Naive thymus-derived CD8-positive, alpha-beta T cell (primary cell): ENCODE measurements at regions not wholly inside any gene's neighbourhood (a gene's known extent, or its start where the extent isn't known, plus 50 kb on each side); places are given as distances from the start of the nearest gene placed in this dataset.

ENCODE experiments used
- ATAC-seq, 2 donors: fragments of 150-1000 bp; cut with Tn5 transposase in 1 of 2; sonication (Bioruptor Pico), chemical (Tn5 transposase) in 1 of 2; 1 replicate in 1 of 2; 2 replicates in 1 of 2; pipeline ENCODE4 v1.10.0; 2021; ENCODE audit warnings: mild to moderate bottlenecking in 2 of 2, moderate library complexity in 2 of 2
- POLR2A ChIA-PET: fragments of 350-600 bp; sonication (Branson Sonifier 250); formaldehyde crosslinking; loops from one replicate; lab custom pipeline; 2021; ENCODE audit warnings: antibody characterized with exemption; lab: Charles Lee
- DNase-seq, 10 donors: peaks; one replicate each; pipeline versions ENCODE4 v3.0.0 to v3.0.0-alpha.2; 2020 to 2022
- H3K27ac Mint-ChIP-seq, 10 donors: one replicate each; pipeline ENCODE4 v1.8.0; 2020 to 2022; ENCODE audit warnings: mild to moderate bottlenecking in 10 of 10, mixed read lengths in 10 of 10, moderate library complexity in 4 of 10, inconsistent platforms in 1 of 10
- H3K27me3 Mint-ChIP-seq, 5 donors: one replicate each; pipeline ENCODE4 v1.8.0; 2021 to 2022; ENCODE audit warnings: mixed read lengths in 5 of 5
- H3K36me3 Mint-ChIP-seq, 3 donors: one replicate each; pipeline ENCODE4 v1.8.0; 2020 to 2022; ENCODE audit warnings: mixed read lengths in 3 of 3, mild to moderate bottlenecking in 2 of 3, inconsistent platforms in 1 of 3
- H3K4me1 Mint-ChIP-seq, 4 donors: one replicate each; pipeline ENCODE4 v1.8.0; 2021 to 2022; ENCODE audit warnings: mixed read lengths in 4 of 4
- H3K4me3 Mint-ChIP-seq, 10 donors: one replicate each; pipeline ENCODE4 v1.8.0; 2020 to 2022; ENCODE audit warnings: mild to moderate bottlenecking in 10 of 10, mixed read lengths in 10 of 10, moderate library complexity in 6 of 10, inconsistent platforms in 1 of 10
- H3K9me3 Mint-ChIP-seq, 9 donors: one replicate each; pipeline ENCODE4 v1.8.0; 2020 to 2022; ENCODE audit warnings: mixed read lengths in 9 of 9, mild to moderate bottlenecking in 3 of 9, inconsistent platforms in 1 of 9, moderate library complexity in 1 of 9

- Mint-ChIP-seq H3K27me3 (no peaks in the 10 kb centered on the region), H3K9me3 (peaks cover 0 to 17% (median 9%) of the 10 kb centered on the region in 9 donors), H3K4me1 (no peaks in the 10 kb centered on the region), H3K4me3 (no peak overlapping the region), H3K36me3 (no peaks in the 10 kb centered on the region), H3K27ac (no peak overlapping the region)
- ATAC-seq: no peak
- DNase-seq: no peak
- POLR2A ChIA-PET: no interaction called here
Observed at GRCh38 chr1:81151206-81151605, 649.5 kb upstream of the ADGRL2 start.

- Mint-ChIP-seq H3K27me3 (no peaks in the 10 kb centered on the region), H3K36me3 (no peaks in the 10 kb centered on the region), H3K27ac (no peak overlapping the region), H3K9me3 (peaks cover 0 to 17% (median 9%) of the 10 kb centered on the region in 9 donors), H3K4me1 (no peaks in the 10 kb centered on the region), H3K4me3 (no peak overlapping the region)
- DNase-seq (no peak), ATAC-seq (no peak)
- POLR2A ChIA-PET: interaction anchor here (0.6 kb wide), 1 partner anchor 31 kb away, joined by 4 read pairs; no protein-coding TSS in a partner anchor
Observed at GRCh38 chr1:81149649-81150325, 650.9 kb upstream of the ADGRL2 start.

GRCh38 chr1:81144240-81144825, 656.4 kb upstream of the ADGRL2 start:
- ATAC-seq: no peak
- Mint-ChIP-seq H3K9me3 (peaks cover 0 to 22% (median 4%) of the 10 kb centered on the region in 9 donors), H3K4me3 (no peak overlapping the region), H3K36me3 (no peaks in the 10 kb centered on the region), H3K27me3 (no peaks in the 10 kb centered on the region), H3K4me1 (no peaks in the 10 kb centered on the region), H3K27ac (no peak overlapping the region)
- no peak for DNase-seq
- POLR2A ChIA-PET: no interaction called here

GRCh38 chr1:81142099-81142826, 658.5 kb upstream of the ADGRL2 start:
- DNase-seq: no peak
- no peaks in the 10 kb centered on the region for H3K27me3 Mint-ChIP-seq
- no peaks in the 10 kb centered on the region for H3K36me3 Mint-ChIP-seq
- no peak overlapping the region for H3K27ac Mint-ChIP-seq
- H3K9me3 Mint-ChIP-seq: peaks cover 0 to 20% (median 4%) of the 10 kb centered on the region in 9 donors
- H3K4me1 Mint-ChIP-seq: no peaks in the 10 kb centered on the region
- no peak for ATAC-seq
- no peak overlapping the region for H3K4me3 Mint-ChIP-seq
- POLR2A ChIA-PET: no interaction called here

- ATAC-seq: no peak
- Mint-ChIP-seq H3K4me3 (no peak overlapping the region), H3K27me3 (no peaks in the 10 kb centered on the region), H3K36me3 (no peaks in the 10 kb centered on the region), H3K4me1 (no peaks in the 10 kb centered on the region), H3K27ac (no peak overlapping the region), H3K9me3 (peaks cover 0 to 20% (median 3%) of the 10 kb centered on the region in 9 donors)
- DNase-seq: no peak
- POLR2A ChIA-PET: no interaction called here
Observed at GRCh38 chr1:81135524-81135923, 665.2 kb upstream of the ADGRL2 start.

GRCh38 chr1:81129776-81130175, 671.0 kb upstream of the ADGRL2 start:
- POLR2A ChIA-PET: no interaction called here
- Mint-ChIP-seq H3K27ac (no peak overlapping the region), H3K4me1 (no peaks in the 10 kb centered on the region), H3K4me3 (no peak overlapping the region), H3K27me3 (no peaks in the 10 kb centered on the region), H3K9me3 (peaks cover 0 to 19% (median 3%) of the 10 kb centered on the region in 9 donors), H3K36me3 (no peaks in the 10 kb centered on the region)
- ATAC-seq: no peak
- DNase-seq: no peak

- peaks cover 0 to 19% (median 3%) of the 10 kb centered on the region in 9 donors for H3K9me3 Mint-ChIP-seq
- ATAC-seq (no peak), DNase-seq (no peak)
- no peaks in the 10 kb centered on the region for H3K27me3 Mint-ChIP-seq
- H3K36me3 Mint-ChIP-seq: no peaks in the 10 kb centered on the region
- POLR2A ChIA-PET: no interaction called here
- no peaks in the 10 kb centered on the region for H3K4me1 Mint-ChIP-seq
- H3K27ac Mint-ChIP-seq: no peak overlapping the region
- H3K4me3 Mint-ChIP-seq: no peak overlapping the region
Observed at GRCh38 chr1:81129366-81129765, 671.4 kb upstream of the ADGRL2 start.

GRCh38 chr1:81128079-81128478, 672.7 kb upstream of the ADGRL2 start:
- POLR2A ChIA-PET: no interaction called here
- H3K4me1 Mint-ChIP-seq: no peaks in the 10 kb centered on the region

GRCh38 chr1:81126989-81127581, 673.6 kb upstream of the ADGRL2 start:
- no peak for ATAC-seq
- peaks cover 0 to 19% (median 5%) of the 10 kb centered on the region in 9 donors for H3K9me3 Mint-ChIP-seq
- no peak overlapping the region for H3K27ac Mint-ChIP-seq
- DNase-seq: no peak
- H3K4me3 Mint-ChIP-seq: no peak overlapping the region
- no peaks in the 10 kb centered on the region for H3K36me3 Mint-ChIP-seq
- H3K4me1 Mint-ChIP-seq: no peaks in the 10 kb centered on the region
- POLR2A ChIA-PET: no interaction called here
- no peaks in the 10 kb centered on the region for H3K27me3 Mint-ChIP-seq

More at GRCh38 chr1:81128079-81128478, 672.7 kb upstream of the ADGRL2 start:
- Mint-ChIP-seq H3K4me3 (no peak overlapping the region), H3K9me3 (peaks cover 0 to 19% (median 3%) of the 10 kb centered on the region in 9 donors), H3K27me3 (no peaks in the 10 kb centered on the region), H3K36me3 (no peaks in the 10 kb centered on the region), H3K27ac (no peak overlapping the region)
- ATAC-seq (no peak), DNase-seq (no peak)

GRCh38 chr1:81125672-81126071, 675.1 kb upstream of the ADGRL2 start:
- peaks cover 0 to 19% (median 5%) of the 10 kb centered on the region in 9 donors for H3K9me3 Mint-ChIP-seq
- POLR2A ChIA-PET: no interaction called here
- H3K27ac Mint-ChIP-seq: no peak overlapping the region
- ATAC-seq (no peak), DNase-seq (no peak)
- no peaks in the 10 kb centered on the region for H3K36me3 Mint-ChIP-seq
- no peaks in the 10 kb centered on the region for H3K27me3 Mint-ChIP-seq
- no peaks in the 10 kb centered on the region for H3K4me1 Mint-ChIP-seq
- no peak overlapping the region for H3K4me3 Mint-ChIP-seq

GRCh38 chr1:81121306-81121705, 679.4 kb upstream of the ADGRL2 start:
- Mint-ChIP-seq H3K9me3 (peaks cover 0 to 6% (median 0%) of the 10 kb centered on the region in 9 donors), H3K36me3 (no peaks in the 10 kb centered on the region), H3K4me3 (no peak overlapping the region), H3K27ac (no peak overlapping the region), H3K4me1 (no peaks in the 10 kb centered on the region), H3K27me3 (no peaks in the 10 kb centered on the region)
- DNase-seq (no peak), ATAC-seq (no peak)
- POLR2A ChIA-PET: no interaction called here

- H3K27ac Mint-ChIP-seq: no peak overlapping the region
- no peak for DNase-seq
- POLR2A ChIA-PET: no interaction called here
Observed at GRCh38 chr1:81119319-81119718, 681.4 kb upstream of the ADGRL2 start.

GRCh38 chr1:81118550-81118949, 682.2 kb upstream of the ADGRL2 start:
- Mint-ChIP-seq H3K27ac (no peak overlapping the region), H3K9me3 (peaks cover 0 to 17% (median 0%) of the 10 kb centered on the region in 9 donors), H3K36me3 (no peaks in the 10 kb centered on the region), H3K27me3 (no peaks in the 10 kb centered on the region), H3K4me3 (no peak overlapping the region), H3K4me1 (no peaks in the 10 kb centered on the region)
- ATAC-seq: no peak
- no peak for DNase-seq
- POLR2A ChIA-PET: interaction anchor here (0.7 kb wide), 1 partner anchor 31 kb away, joined by 4 read pairs; no protein-coding TSS in a partner anchor

More at GRCh38 chr1:81119319-81119718, 681.4 kb upstream of the ADGRL2 start:
- Mint-ChIP-seq H3K27me3 (no peaks in the 10 kb centered on the region), H3K4me1 (no peaks in the 10 kb centered on the region), H3K9me3 (peaks cover 0 to 10% (median 0%) of the 10 kb centered on the region in 9 donors), H3K36me3 (no peaks in the 10 kb centered on the region), H3K4me3 (no peak overlapping the region)
- no peak for ATAC-seq
